NCI-H2029 treated with DMSO at 0.1 percent for 48 hours (cell line): ENCODE measurements at regions not wholly inside any gene's neighbourhood (a gene's known extent, or its start where the extent isn't known, plus 50 kb on each side); places are given as distances from the start of the nearest gene placed in this dataset.
A peak's percentile ranks its signal among the peaks of the same experiment; 100 is the strongest.
"Not testable (repeated sequence)": the region's sequence is repeated elsewhere in the genome, so short reads cannot be mapped to it uniquely, and the experiment has no call there.

Experiments used
- DNase-seq: peaks from one replicate; lab custom pipeline; 2025; lab: John Stamatoyannopoulos, UW

DNA sequence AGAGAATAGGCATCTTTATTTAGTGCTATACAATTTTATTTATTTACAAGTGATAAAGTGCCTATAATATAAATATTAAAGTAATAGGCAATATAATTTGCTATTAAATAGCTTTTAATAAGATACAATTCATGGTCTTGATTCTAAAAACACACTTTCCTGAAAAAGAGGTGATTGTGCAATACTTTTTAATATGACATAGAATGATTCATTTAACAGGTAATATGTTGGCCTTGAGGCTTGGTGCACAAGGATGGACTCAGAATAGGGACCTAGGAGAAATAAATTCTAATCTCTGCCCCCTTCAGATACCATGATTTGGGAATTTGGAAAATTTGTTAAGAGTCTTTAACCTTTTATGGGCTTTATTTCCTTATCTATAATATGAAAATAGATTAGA is 149.9 kb upstream of the FUT9 start:
- DNase-seq, result no peak

DNA sequence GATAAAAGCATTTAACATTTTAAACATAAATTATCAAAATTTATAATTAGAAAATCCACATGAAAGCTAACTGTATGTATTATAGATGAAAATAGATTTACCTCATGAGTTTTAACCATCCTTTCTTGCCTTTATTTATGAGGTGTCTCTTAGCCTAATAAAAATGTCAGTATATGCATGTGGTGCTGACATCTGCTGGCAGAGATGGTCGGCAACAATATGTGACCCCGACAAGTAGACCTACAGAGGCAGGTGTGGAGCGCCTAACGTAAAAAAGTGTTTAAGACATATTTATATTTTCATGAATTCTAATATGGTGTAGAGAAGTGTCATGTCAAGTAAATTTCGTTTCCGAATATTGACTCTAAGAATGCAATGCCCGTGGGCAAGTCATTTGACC is 149.0 kb upstream of the FUT9 start:
- DNase-seq, result peak; percentile 1

DNA sequence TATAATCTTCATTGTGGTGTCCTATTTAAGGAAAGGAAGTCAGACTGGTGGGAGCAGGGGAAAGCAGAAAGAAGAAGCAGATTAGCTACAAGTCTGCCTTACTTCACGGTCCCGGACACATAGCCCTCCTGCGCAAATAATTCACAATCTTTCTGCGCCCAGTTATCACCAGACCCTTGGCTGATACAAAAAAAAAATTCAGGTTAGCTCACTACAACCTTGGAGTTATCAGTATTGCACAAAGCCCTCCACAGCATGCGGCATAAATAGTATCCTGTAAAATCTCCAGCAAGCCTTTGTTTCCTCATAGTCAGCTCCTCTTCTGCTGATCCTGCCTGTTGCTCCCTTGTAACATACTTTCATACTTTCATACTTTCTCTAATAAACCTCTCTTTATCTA is 148.6 kb upstream of the FUT9 start:
- no peak for DNase-seq

DNA sequence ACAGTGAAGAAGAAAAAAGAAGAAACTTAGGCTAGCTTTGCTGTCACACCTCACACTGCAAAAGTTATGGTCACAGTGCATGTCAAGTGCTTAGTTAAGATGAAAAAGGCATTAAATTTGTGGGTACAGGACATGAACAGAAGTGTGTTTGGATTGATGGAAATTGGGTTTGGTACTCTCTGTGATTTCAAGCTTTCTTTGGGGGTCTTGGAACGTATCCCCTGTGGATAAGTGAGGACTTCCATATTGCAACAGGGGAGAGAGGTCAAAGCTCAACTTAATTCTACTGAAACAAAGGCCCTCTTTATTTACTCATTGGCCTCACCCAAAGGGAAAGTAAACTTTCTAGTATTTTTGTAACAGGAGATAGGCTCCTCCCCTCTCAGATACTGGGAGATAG is 138.3 kb upstream of the FUT9 start:
- no peak for DNase-seq

DNA sequence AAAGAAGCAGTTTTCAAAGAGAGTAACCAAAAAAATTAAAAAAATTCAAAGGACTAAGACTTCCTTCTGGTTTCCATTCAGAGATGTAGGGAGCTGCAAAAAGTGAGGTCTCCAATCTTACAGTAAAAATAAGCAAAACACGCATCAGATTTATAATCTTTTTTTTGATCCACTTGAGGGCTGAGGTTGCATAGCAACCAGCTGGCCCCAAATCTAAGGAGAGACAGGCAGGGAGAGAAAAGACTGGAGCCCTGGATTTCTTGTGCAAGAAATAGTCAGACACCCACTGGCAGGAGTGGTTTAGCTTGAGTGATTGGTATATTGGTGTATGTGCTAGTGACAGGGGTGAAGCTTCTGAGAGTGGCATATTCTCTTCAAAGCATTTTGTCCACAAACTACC is 135.9 kb upstream of the FUT9 start:
- no peak for DNase-seq

DNA sequence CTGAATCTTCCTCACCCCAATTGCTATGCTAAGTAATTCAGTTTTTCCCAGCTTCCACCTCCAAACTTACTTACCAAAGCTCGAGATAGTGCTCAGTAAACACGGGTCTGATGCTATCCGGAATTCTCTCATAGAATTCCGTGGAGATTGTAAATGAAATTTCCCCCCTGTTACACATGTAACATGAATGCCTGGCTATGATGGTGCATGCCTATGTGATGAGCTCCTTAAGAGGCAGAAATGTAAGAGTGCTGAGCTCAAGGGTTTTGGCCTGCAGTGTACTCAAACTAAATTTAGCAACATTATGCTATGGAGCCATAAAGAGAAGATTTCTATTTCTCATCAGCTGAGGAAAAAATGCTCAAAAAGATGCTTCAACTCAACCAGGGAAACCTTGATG is 133.4 kb upstream of the FUT9 start:
- no peak for DNase-seq

DNA sequence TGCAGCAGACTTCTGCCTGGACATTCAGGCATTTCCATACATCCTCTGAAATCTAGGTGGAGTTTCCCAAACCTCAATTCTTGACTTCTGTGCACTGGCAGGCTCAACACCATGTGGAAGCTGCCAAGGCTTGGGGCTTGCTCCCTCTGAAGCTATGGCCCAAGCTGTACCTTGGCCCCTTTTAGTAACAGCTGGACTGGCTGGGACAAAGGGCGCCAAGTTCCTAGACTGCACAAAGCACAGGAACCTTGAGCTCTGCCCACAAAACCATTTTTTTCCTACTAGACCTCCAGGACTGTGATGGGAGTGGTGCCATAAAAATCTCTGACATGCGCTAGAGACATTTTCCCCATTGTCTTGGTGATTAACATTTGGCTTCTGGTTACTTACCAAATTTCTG is 127.1 kb upstream of the FUT9 start:
- DNase-seq, result not testable (repeated sequence)

DNA sequence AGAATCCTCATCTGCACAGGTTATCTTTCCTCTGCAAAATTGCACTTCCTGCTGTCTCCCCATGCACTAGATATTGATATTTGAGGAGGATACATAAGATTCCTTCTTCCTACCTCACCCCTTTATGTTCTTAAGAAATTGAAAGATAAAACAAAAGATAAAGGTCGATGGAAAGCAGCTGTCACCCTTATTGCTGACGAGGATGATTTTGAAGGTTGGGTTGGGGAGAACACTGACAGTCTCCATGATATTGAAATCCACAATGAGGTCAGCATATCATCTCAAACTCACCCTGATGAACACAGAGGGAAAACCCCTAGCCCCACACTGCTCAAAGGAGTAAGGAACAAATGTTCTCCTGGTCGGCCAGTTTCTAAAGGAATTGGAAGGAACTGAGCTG is 110.6 kb upstream of the FUT9 start:
- no peak for DNase-seq

DNA sequence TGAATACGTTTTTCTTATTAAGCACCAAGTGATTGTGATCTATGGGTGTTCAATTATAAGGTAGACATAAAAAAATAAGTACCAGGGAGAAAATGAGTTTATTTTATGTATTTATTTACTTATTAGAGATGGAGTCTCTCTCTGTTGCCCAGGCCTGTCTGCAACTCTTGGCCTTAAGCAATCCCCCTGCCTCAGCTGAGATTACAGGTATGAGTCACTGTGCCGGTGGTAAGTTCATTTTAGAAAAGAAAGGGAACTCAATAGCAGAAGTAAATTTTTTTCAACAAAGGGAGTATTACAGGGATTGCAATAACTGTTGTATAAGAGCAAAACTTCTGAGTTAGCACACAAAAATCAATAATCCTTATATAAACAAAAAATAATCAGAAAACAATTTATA is 98.7 kb upstream of the FUT9 start:
- no peak for DNase-seq

DNA sequence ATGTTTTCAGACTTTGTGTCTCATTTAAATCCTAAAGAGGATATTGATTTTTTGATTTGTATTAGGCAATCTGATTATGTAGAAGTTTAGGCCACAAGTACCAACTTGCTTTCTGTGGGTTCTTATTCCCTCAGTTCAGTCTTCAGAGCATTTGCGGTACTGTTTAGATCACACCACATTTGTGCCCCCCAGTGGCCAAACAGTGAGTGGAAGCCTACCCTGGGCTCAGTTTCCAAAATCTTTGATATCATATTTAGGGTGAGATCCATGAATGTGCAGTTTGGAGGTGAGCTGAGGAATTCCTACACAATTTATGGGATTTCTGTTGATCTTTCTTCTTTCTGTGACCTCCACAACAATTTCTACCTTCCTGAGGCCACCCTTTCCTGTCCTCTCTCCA is 92.3 kb upstream of the FUT9 start:
- no peak for DNase-seq

DNA sequence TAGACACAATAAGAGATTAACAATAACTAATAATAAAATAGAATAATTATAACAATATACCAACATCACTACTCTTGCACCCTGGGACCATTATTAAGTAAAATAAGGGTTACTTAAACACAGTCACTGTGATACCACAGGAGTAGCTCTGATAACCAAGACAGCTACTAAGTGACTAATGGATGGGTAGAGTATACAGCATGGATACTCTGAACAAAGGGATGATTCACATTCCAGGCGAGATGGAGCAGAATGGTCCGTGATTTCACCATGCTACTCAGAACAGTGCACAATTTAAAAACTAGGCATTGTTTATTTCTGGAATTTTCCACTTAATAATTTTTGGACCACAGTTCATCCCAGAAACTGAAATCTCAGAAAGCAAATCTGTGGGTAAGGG is 80.0 kb upstream of the FUT9 start:
- DNase-seq, result no peak

DNA sequence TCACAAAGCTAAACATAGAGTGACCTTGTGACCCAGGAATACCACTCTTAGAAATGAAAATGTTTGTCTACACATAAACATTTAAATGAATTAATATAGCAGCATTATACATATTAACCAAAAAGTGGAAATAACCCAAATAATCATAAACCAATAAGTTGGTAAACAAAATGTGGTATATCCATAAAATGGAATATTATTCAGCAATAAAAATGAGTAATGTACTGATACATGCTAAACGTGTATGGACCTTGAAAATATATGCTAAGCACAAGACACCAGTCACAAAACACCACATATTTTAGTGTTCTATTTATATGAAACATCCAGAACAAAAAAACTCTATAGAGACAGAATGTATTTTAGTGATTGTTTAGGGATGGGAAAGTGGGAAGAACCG is 68.9 kb upstream of the FUT9 start:
- DNase-seq, result no peak

DNA sequence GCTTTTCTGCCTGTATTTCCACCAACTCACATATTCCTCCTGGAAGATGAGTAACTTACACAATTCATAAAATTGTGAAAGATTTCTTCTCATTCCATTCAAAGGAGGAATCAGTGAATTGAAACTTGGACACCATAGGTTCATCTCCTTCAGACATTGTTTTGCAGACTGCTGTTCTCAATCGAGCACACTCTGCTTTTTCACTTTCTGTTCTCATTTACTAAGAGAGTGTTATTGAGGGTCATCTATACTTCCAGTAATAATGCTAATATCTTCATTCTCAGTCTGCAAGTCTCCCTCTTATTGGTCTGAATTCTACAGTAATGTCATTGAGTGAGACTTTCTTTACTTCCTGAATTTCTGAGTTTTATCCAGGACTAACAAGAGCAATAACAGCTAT is 67.5 kb upstream of the FUT9 start:
- no peak for DNase-seq

DNA sequence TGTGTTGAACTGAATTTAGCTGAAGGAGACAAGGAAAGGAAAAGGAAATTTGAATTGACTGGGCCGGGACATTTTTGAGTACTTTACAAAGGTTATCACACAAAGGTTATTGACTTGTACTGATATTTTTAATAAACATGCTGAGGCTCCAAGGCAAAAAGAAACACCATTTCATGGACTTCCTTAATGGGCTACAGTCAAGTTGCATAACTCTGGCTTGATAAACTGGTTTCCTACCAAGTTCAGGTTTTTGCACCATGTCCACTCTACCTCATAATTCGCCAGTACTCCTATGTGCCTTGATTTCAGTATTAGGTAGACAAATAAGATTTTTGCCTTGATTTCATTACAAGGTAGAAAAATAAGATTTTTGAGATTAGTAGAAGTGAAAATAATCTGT is 65.8 kb upstream of the FUT9 start:
- no peak for DNase-seq

DNA sequence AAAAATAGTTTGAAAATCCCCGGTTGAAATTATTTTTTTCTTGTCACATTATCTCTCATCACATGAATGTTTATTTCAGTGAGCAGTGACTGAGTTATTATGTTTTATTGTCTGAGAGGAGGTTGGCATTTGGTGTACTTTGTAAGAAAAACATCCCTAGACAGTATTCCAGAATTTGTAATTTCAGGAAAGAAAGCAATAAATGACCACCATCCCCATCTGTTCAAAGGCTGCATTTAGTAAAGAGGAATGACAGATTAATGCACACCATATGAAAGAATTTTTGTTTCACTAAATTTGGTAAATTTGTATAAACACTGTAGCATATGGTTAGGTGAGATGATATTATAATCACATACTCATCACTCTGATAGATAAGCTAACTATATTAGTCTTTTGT is 57.1 kb upstream of the FUT9 start:
- no peak for DNase-seq

DNA sequence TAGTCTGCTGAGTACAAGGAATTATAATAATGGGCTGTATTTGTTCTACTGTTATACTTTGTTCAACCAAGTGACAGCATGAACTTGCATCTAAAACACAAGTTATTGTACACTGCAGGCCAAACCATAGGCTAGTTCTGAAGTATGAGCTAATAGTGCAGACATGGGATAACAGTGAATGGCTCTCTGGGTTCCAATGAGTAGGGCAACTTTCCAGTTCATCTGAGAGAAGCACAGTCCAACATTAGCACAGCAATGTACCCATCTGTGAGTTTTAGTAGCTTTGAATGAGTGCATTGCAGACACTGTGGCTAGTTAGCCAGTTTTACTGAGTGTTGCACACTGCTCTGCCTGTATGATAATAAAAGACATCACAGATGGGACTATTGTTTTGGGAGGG is 56.5 kb upstream of the FUT9 start:
- DNase-seq, result no peak
